GDM1 (cell line): ENCODE measurements at regions not wholly inside any gene's neighbourhood (a gene's known extent, or its start where the extent isn't known, plus 50 kb on each side); places are given as distances from the start of the nearest gene placed in this dataset.

Source experiments
- DNase-seq: peaks from one replicate; lab custom pipeline; 2025; lab: John Stamatoyannopoulos, UW

- no peak for DNase-seq
These were observed 109.7 kb downstream of the LSM3 start for GRCh38 chr3:14288177-14288788.

DNA sequence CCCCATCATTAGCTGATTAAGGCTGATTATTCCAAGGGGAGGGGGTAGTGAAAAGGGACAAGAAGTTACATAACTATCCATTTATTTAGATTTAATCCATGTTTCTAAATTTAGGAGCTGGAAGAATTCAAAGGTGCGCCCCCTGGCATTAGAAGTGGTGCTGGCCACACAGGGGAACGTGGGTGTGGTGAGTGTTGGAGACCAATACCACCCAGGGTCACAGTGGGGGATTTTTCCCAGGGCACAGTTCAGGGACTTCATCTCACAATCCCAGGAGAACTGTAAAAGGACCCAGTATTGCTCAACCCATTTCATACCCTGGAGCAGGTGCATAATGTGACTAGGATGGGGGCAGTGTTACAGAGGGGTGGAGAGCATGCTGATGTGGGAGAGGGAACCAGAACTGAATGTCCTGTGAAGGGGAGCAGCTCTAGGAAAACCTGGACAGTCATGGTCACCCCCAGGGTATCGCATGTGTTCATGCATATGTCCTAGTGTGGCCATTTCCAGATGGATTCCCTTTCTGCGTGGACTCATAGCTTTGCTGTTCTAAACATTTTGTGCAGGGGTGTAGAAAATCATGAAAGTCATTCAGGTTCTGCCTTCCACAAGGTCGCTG lies 110.3 kb downstream of the LSM3 start:
- DNase-seq, result no peak

GRCh38 chr3:14289590-14290461 lies 111.2 kb downstream of the LSM3 start:
- no peak for DNase-seq

- no peak for DNase-seq
These were observed 111.6 kb upstream of the SLC6A6 start for GRCh38 chr3:14290631-14291385.

GRCh38 chr3:14295037-14295436 lies 107.4 kb upstream of the SLC6A6 start:
- DNase-seq, result no peak

GRCh38 chr3:14295801-14296200 lies 106.6 kb upstream of the SLC6A6 start:
- no peak for DNase-seq

GRCh38 chr3:14297305-14297704 lies 105.1 kb upstream of the SLC6A6 start:
- no peak for DNase-seq

DNA sequence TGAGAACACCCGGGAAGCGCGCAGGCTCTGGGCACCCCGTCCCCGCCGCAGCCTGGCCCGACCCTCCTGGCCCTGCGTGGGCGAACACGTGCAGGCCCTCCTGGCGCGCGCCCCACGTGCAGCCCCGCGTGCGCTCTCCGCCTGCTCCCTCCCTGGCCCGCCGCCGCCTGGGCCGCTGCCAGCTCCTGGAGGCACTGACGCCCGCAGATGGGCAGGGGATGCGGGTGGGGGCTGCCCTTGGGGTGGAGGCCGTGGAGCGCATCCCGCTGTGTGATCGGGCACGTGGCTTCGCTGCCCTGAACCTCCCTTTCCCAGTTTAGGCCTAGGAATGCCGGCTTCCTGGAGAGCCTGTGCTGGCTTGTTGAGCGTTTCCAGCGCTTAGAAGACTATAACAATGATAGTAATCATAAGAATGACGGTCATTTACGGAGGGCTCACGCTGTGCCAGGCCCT lies 104.6 kb upstream of the SLC6A6 start:
- DNase-seq, result no peak

GRCh38 chr3:14298442-14298841 lies 104.0 kb upstream of the SLC6A6 start:
- no peak for DNase-seq

DNA sequence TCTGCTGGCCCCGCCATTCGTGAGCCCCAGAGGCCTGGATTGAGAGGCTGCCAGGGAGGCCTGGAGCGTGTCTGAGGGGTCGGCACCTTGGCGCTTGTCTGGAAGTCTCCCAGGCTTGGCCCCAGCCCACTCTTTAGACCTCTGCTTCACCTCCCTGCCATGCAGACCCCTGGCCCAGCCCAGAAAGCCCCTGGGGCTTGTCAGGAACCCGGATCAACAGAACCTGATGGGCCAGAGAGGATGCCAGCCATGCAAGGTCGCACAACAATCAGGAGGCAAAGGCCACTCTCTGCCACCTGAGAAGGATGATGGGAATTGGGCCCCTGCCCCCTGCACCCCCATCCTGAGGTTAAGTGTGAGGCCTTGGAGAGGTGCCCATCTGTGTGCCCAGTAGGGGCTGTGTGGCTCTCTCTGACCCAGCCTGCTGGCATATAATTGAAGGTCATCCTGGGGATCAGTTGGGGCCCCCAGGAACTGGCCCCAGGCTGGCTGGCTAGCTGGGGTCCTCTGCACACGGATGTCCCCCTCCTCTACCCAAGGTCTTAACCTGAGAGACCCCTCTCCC lies 103.3 kb upstream of the SLC6A6 start:
- DNase-seq, result no peak

GRCh38 chr3:14299767-14300166 lies 102.6 kb upstream of the SLC6A6 start:
- DNase-seq, result no peak

DNA sequence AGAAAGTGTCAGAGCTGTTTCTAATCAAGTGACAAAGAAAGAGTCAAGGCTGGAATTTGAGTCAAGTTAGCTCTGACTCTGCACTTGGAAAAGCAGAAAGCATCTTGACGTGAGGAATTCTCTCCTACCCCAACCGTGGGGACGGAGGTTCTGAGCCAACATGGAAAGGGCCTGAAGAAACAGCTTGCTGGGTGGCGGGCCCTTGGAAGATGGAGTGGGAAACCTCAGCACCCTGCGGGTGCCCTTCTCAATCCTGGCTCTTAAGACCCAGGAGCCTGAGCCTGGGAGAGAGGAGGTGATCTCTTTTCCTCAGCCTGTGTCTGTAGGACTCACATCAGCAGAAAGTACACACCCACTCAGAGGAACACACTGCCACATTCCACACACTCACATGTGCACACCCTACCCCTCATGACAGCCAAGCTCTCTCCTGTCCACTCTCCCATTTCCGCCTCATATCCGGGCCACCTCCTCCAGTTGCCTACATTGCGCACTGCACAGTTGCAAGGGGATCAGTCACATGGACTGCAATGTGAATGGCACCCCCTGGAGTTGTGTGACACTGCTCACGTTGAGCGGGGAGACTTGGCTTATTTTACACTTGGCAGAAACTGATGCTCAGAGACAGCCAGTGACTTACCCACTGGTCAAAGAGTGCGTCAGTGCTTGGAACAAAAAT lies 101.5 kb upstream of the SLC6A6 start:
- DNase-seq, result no peak

DNA sequence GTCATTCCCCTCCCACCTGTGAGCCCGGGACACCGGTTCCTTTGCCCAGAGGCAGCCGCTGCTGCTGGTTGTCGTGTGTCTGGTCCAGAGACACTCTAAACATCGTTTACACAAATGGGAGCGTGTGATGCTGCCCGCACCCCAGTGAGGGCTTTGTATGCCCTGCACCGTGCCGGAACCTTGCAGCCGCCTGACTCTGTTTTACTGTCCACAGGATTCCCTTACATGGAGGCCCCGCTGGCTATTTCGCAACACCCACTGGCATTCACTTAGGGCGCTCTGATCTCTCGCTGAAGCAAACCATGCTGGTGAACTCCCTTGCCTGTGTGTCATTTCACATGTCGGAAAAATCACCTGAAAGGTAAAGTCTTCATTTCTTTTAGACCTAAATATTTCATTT lies 100.8 kb upstream of the SLC6A6 start:
- no peak for DNase-seq

DNA sequence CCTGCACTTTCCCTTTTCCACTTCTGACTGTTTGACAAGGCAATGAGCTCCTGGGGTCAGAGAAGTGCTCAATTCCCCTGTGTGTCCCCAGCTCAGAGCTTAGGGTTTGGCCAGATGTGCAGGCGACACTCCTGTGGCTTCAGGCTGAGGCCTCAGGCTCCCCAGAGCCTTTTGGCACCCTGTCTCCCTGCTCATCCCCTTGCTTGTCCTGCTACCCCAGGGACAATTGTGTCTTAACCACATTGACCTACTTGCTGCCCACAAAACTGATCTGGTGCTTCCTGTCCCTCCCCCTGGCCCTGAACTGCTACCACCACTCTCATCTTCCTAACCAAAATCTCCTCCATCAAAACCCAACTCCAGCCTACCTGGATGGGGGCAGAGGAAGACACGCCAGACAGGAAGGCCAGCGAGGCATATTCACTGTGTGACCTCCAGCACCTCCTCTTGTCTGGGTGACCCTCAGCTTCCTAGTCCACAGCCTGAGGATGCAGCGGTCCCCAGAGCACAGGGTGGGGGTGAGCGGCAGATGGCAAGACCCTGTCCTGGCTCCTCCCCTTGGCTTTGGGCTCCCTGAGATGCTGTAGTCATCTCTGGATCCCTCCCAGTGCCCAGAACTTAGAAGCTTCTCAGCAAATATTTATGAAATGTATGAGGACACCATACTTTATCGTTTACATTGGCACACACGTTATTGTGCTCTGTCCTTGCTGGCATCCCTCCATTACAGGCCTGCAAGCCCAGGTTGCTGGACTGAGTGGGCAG lies 98.9 kb upstream of the SLC6A6 start:
- DNase-seq, result no peak

- DNase-seq, result no peak
These were observed 98.0 kb upstream of the SLC6A6 start for GRCh38 chr3:14304101-14305045.

GRCh38 chr3:14305324-14305723 lies 97.1 kb upstream of the SLC6A6 start:
- DNase-seq, result no peak

- DNase-seq, result no peak
These were observed 96.3 kb upstream of the SLC6A6 start for GRCh38 chr3:14306142-14306541.

DNA sequence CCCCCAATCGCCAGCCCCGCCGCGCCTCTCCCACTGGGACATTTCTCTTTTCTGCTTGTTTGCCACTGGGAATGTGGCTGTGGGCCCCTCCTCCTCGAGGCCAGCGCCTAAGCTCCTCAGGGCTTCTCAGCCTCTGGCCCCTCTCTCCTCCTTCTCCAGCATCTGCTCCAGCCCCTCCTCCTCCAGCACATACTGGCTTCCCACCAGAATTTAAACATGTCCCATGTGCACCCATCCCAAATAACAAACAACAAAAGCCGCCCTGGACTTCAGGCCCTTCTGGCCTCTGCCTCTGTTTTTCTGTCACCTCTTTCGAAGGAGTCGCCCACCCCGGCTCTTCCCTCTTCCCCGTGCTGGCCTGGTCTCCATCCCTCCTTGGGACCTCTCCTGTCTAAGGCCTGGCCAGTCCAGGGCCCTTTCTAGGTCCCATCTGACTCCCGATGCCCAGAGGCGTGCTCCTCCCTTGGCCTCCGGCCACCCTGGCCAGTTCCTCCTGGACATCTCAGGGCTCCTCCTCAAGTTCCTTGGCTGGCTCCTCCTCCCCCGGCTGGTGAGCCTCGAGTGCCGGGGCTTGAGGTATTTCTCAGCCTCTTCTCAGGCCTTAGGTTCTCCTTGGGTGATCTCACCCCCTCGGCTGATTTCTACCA lies 94.6 kb upstream of the SLC6A6 start:
- no peak for DNase-seq

DNA sequence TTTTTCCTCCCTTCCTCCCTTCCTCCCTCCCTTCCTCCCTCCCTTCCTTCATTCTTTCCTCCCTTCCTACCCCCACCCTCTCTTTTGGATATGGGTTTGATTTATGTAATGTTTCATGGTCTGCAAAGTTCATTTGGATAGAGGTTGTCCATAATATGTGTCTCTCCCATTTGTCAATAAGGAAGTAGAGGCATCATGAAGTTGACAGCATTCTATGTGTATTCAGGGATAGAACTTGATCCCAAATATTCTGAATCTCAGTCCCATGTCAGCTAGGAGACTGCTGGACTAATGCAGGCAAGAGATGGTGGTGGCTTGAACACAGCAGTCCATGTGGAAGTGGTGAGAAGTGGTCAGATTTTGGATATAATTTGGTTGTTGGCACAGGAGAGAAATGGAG lies 90.7 kb upstream of the SLC6A6 start:
- DNase-seq, result no peak
